ENCODE measurements at regions not wholly inside any gene's neighbourhood (a gene's known extent, or its start where the extent isn't known, plus 50 kb on each side); places are given as distances from the start of the nearest gene placed in this dataset.

DNA sequence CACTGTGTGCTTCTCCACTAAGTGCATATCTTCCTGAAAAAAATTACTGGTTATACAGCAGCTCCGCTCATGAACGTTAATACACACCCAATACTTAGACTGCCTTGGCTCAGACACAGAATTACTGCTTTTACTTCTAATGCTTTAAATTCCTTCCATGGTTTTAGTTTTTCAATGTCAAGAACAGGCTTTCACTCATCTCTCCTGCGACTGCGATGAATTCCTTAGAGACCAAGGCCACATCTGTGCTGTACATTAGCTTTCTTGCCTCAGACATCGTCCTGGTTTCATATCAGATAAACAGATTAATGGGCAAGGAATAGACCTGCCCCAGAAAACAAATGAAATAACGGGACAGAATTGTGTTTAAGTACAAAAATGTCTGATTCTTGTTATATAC is 120.2 kb downstream of the CYP26A1 start:
- Histone ChIP-seq H3K4me1 (peaks cover 3 to 8% (median 4%) of the 10 kb centered on the region in 3 donors), H3K27me3 (no peaks in the 10 kb centered on the region), H3K9me3 (no peaks in the 10 kb centered on the region), H3K36me3 (no peaks in the 10 kb centered on the region), H3K4me3 (no peak overlapping the region), H3K27ac (no peak overlapping the region)
- 63 to 67% methylated on average over 6 of the region's 6 CpGs for WGBS, 2 donors
- intact Hi-C loops (cut with DNase I): no loop called here
- TF ChIP-seq, protein P1, sequence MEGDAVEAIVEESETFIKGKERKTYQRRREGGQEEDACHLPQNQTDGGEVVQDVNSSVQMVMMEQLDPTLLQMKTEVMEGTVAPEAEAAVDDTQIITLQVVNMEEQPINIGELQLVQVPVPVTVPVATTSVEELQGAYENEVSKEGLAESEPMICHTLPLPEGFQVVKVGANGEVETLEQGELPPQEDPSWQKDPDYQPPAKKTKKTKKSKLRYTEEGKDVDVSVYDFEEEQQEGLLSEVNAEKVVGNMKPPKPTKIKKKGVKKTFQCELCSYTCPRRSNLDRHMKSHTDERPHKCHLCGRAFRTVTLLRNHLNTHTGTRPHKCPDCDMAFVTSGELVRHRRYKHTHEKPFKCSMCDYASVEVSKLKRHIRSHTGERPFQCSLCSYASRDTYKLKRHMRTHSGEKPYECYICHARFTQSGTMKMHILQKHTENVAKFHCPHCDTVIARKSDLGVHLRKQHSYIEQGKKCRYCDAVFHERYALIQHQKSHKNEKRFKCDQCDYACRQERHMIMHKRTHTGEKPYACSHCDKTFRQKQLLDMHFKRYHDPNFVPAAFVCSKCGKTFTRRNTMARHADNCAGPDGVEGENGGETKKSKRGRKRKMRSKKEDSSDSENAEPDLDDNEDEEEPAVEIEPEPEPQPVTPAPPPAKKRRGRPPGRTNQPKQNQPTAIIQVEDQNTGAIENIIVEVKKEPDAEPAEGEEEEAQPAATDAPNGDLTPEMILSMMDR (IDR thresholded peaks at IDR 0.05): no peak
- no peak for TF ChIP-seq POLR2A (IDR thresholded peaks at IDR 0.05)
- DNase-seq: no peak

DNA sequence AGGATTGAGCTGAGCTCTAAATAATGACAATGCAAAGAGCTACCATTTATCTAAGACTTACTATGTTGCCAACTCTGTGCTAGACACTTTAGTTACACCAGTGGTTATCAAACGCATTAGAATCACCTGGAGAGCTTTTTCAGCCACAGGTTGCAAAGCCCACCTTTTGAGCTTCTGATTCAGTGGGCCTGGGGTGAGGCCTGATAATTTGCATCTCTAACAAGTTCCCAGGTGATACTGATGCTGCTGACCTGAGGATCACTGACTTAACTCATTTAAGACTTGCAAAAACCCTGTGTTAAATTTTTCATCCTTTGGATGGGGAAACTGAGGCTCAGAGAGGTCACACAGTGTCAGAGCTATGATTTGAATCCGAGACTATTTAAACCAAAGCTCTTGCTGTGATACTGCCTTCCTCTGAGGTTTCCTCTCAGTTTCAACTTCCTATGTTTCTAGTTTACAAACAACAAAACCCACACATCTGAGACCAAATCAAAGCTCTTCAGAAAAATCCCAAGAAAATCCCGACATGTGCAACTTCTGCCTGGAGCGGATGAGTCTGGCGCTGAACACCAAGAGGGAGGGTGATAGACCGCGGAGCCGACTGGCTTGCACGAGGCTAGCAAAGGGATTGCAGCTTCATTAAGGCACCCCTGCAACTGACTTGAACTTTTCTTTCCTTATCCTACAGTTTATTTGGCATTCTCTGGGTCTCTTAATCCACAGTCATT is 124.9 kb downstream of the CYP26A1 start:
- Histone ChIP-seq H3K4me1 (peaks cover 3 to 16% (median 4%) of the 10 kb centered on the region in 3 donors), H3K4me3 (peak overlapping the region; percentile 8 to 59 (median 32)), H3K27me3 (no peaks in the 10 kb centered on the region), H3K36me3 (no peaks in the 10 kb centered on the region), H3K27ac (no peak overlapping the region), H3K9me3 (no peaks in the 10 kb centered on the region)
- 20 to 34% methylated on average over 8 to 9 of the region's 9 CpGs for WGBS, 2 donors
- intact Hi-C loops (cut with DNase I): no loop called here
- TF ChIP-seq POLR2A (IDR thresholded peaks at IDR 0.05): no peak
- TF ChIP-seq, protein P1 (IDR thresholded peaks at IDR 0.05): no peak
- DNase-seq: no peak

DNA sequence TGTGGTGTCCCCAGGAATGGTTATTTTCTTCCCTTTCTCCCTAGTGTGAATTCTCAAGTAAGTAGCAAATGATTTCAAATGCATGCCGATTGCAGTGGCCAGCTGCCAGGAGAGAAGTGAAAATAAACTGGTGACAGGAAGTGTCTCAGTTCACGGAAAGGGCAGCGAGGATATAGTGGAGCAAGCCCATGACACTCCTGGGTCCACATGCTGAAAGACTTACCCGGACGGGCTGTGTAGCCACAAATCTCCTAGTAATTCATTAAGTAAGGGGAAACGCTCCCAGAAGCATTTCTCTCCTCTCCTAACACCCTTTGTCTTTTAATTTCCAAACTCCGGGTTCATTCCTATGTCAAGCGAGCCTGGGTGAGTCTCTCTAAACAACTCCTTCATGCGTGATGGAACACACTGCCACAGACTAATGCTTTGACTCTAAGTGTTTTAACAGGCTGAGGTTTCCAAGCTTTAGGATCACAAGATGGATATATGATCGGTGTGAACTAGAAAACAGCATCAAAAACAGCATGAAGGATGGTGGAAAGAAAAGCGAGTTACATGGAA is 125.6 kb downstream of the CYP26A1 start:
- Histone ChIP-seq H3K27me3 (no peaks in the 10 kb centered on the region), H3K4me3 (peak overlapping the region; percentile 8 to 59 (median 32)), H3K4me1 (peaks cover 3 to 16% (median 4%) of the 10 kb centered on the region in 3 donors), H3K27ac (peak overlapping the region in 1 of 4 donors; percentile 25), H3K9me3 (no peaks in the 10 kb centered on the region), H3K36me3 (no peaks in the 10 kb centered on the region)
- TF ChIP-seq, protein P1 (IDR thresholded peaks at IDR 0.05): no peak
- no peak for TF ChIP-seq POLR2A (IDR thresholded peaks at IDR 0.05)
- DNase-seq: no peak
- intact Hi-C loops (cut with DNase I): no loop called here
- WGBS, 2 donors: 14 to 16% methylated on average over 11 of the region's 11 CpGs

DNA sequence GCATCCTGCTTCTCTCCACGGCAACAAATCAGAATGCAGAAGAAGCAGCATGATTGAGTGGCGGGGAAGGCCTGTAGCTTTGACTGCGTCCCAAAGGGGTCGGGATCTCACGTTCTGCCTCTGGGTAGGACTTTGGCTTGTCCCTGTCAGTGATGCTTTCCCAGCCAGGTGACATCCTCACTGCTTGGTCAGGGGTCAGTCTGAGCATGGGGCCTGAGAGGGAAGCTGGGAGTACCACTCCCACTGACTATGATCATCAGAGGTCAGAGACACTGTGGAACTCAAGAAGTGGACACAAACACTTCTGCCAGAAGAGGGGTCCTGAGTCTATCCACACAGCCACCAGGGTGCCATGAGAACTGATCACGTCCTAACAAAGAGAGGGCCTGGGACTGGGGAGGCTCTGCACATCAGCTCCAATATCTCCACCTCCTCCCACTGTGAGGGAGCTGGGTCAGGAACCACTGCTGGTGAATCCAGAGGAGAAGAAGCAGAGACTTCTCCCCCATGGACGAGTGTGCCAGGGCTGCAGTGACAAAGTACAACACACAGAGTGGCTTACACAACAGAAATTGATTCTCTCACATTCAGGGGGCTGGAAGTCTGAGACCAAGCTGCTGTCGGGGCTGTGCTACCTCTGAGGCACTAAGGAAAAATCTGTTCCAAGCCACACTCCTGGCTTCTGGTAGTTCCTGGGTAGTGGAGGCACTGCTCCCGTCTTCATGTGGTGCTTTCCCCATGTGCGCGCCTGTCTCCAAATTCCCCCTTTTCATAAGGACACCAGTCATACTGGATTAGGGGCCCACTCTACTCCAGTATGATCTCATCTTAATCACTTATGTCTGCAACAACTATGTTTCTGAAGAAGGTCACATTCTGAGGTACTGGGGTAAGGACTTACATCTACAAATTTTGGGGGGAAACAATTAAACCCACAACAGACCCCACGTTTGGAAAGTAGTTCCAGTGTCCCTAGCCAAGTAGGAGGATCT is 131.1 kb downstream of the CYP26A1 start:
- Histone ChIP-seq H3K4me3 (no peak overlapping the region), H3K27ac (no peak overlapping the region), H3K4me1 (no peaks in the 10 kb centered on the region), H3K27me3 (no peaks in the 10 kb centered on the region), H3K36me3 (no peaks in the 10 kb centered on the region), H3K9me3 (no peaks in the 10 kb centered on the region)
- TF ChIP-seq, protein P1 (IDR thresholded peaks at IDR 0.05): no peak
- no peak for TF ChIP-seq POLR2A (IDR thresholded peaks at IDR 0.05)
- WGBS, 2 donors: 79 to 85% methylated on average over 8 to 10 of the region's 12 CpGs
- no peak for DNase-seq
- intact Hi-C loops (cut with DNase I): no loop called here

All from esophagus squamous epithelium (tissue), 5 donors.